ENCODE measurements at regions not wholly inside any gene's neighbourhood (a gene's known extent, or its start where the extent isn't known, plus 50 kb on each side); places are given as distances from the start of the nearest gene placed in this dataset.

GRCh38 chr2:136251197-136251884 is 133.4 kb upstream of the CXCR4 start:
- no peak overlapping the region for H3K4me3 ChIP-seq (ENCODE audit: low read length)
- no peaks in the 10 kb centered on the region for H3K9me3 ChIP-seq (ENCODE audit: control insufficient read depth, low read length)
- no peaks in the 10 kb centered on the region for H3K36me3 ChIP-seq (ENCODE audit: control insufficient read depth, insufficient read depth, low read length)
- peaks cover 7% of the 10 kb centered on the region for H3K4me1 ChIP-seq (ENCODE audit: control insufficient read depth, insufficient read depth, low read length)
- no peak overlapping the region for H3K27ac Mint-ChIP-seq
- H3K36me3 Mint-ChIP-seq (ENCODE audit: low read depth), result no peaks in the 10 kb centered on the region
- H3K27me3 ChIP-seq (ENCODE audit: control insufficient read depth, insufficient read depth, low read length, poor library complexity, severe bottlenecking), result no peaks in the 10 kb centered on the region
- H3K4me1 Mint-ChIP-seq, result peaks cover 21% of the 10 kb centered on the region
- 92 to 93% methylated on average over 3 to 5 of the region's 5 CpGs for WGBS, 2 experiments (ENCODE audit: insufficient coverage in 1 of 2, insufficient read length in 1 of 2)
- no peak overlapping the region for H3K27ac ChIP-seq (ENCODE audit: low read depth, low read length)
- no peaks in the 10 kb centered on the region for H3K27me3 Mint-ChIP-seq (ENCODE audit: insufficient read depth)
- TF ChIP-seq CTCF (conservative IDR thresholded peaks at IDR 0.05), result no peak
- H3K4me3 Mint-ChIP-seq, result no peak overlapping the region
- H3K9me3 Mint-ChIP-seq, result no peaks in the 10 kb centered on the region
- DNase-seq, result no peak
- no peak overlapping the region for H3K9ac ChIP-seq (ENCODE audit: extremely low read depth, low read length, poor library complexity, severe bottlenecking)

GRCh38 chr2:136250131-136250530 is 132.2 kb upstream of the CXCR4 start:
- Mint-ChIP-seq H3K36me3 (ENCODE audit: low read depth) (no peaks in the 10 kb centered on the region), H3K27ac (no peak overlapping the region), H3K4me1 (peaks cover 28% of the 10 kb centered on the region), H3K4me3 (no peak overlapping the region), H3K9me3 (no peaks in the 10 kb centered on the region), H3K27me3 (ENCODE audit: insufficient read depth) (no peaks in the 10 kb centered on the region)
- H3K27ac ChIP-seq (ENCODE audit: low read depth, low read length), result no peak overlapping the region
- no peak overlapping the region for H3K9ac ChIP-seq (ENCODE audit: extremely low read depth, low read length, poor library complexity, severe bottlenecking)
- H3K9me3 ChIP-seq (ENCODE audit: control insufficient read depth, low read length), result no peaks in the 10 kb centered on the region
- no peak for DNase-seq
- no peak for TF ChIP-seq CTCF (conservative IDR thresholded peaks at IDR 0.05)
- H3K27me3 ChIP-seq (ENCODE audit: control insufficient read depth, insufficient read depth, low read length, poor library complexity, severe bottlenecking), result no peaks in the 10 kb centered on the region
- no peaks in the 10 kb centered on the region for H3K36me3 ChIP-seq (ENCODE audit: control insufficient read depth, insufficient read depth, low read length)
- no peak overlapping the region for H3K4me3 ChIP-seq (ENCODE audit: low read length)
- WGBS, 2 experiments (ENCODE audit: insufficient coverage in 1 of 2, insufficient read length in 1 of 2), result 93% methylated on average over 3 of the region's 3 CpGs; no CpG with 5 or more reads in 1 of the 2 experiments
- H3K4me1 ChIP-seq (ENCODE audit: control insufficient read depth, insufficient read depth, low read length), result peaks cover 19% of the 10 kb centered on the region

- Histone ChIP-seq H3K4me3 (ENCODE audit: low read length) (no peak overlapping the region), H3K27me3 (ENCODE audit: control insufficient read depth, insufficient read depth, low read length, poor library complexity, severe bottlenecking) (no peaks in the 10 kb centered on the region), H3K9ac (ENCODE audit: extremely low read depth, low read length, poor library complexity, severe bottlenecking) (no peak overlapping the region), H3K4me1 (ENCODE audit: control insufficient read depth, insufficient read depth, low read length) (peaks cover 19% of the 10 kb centered on the region), H3K36me3 (ENCODE audit: control insufficient read depth, insufficient read depth, low read length) (no peaks in the 10 kb centered on the region), H3K9me3 (ENCODE audit: control insufficient read depth, low read length) (no peaks in the 10 kb centered on the region), H3K27ac (ENCODE audit: low read depth, low read length) (no peak overlapping the region)
- DNase-seq, result no peak
- 94 to 95% methylated on average over 2 of the region's 2 CpGs for WGBS, 2 experiments (ENCODE audit: insufficient coverage in 1 of 2, insufficient read length in 1 of 2)
- Mint-ChIP-seq H3K27me3 (ENCODE audit: insufficient read depth) (no peaks in the 10 kb centered on the region), H3K4me3 (no peak overlapping the region), H3K27ac (no peak overlapping the region), H3K36me3 (ENCODE audit: low read depth) (no peaks in the 10 kb centered on the region), H3K4me1 (peaks cover 21% of the 10 kb centered on the region), H3K9me3 (no peaks in the 10 kb centered on the region)
- TF ChIP-seq CTCF (conservative IDR thresholded peaks at IDR 0.05), result no peak
These were observed 131.0 kb upstream of the CXCR4 start for GRCh38 chr2:136248907-136249306.
